ENCODE measurements at regions not wholly inside any gene's neighbourhood (a gene's known extent, or its start where the extent isn't known, plus 50 kb on each side); places are given as distances from the start of the nearest gene placed in this dataset.

- H3K4me1 Mint-ChIP-seq (ENCODE audit: low read depth): no peaks in the 10 kb centered on the region
- DNase-seq: no peak
- H3K36me3 Mint-ChIP-seq (ENCODE audit: low read depth): no peaks in the 10 kb centered on the region
- CTCF ChIA-PET: no interaction called here
- intact Hi-C loops (cut with micrococcal nuclease): no loop called here
- no peak overlapping the region for H3K4me3 Mint-ChIP-seq
- H3K27me3 Mint-ChIP-seq: peaks cover 8% of the 10 kb centered on the region
- no peak for TF ChIP-seq CTCF (IDR thresholded peaks at IDR 0.05)
- POLR2A ChIA-PET: no interaction called here
- H3K27ac Mint-ChIP-seq: no peak overlapping the region
- no peak for ATAC-seq
- H3K9me3 Mint-ChIP-seq: no peaks in the 10 kb centered on the region
Observed at GRCh38 chr6:6775074-6775473, 186.6 kb downstream of the LY86 start.

GRCh38 chr6:6780231-6780630, 191.7 kb downstream of the LY86 start:
- intact Hi-C loops (cut with micrococcal nuclease): no loop called here
- TF ChIP-seq CTCF (IDR thresholded peaks at IDR 0.05): no peak
- CTCF ChIA-PET: no interaction called here
- Mint-ChIP-seq H3K36me3 (ENCODE audit: low read depth) (no peaks in the 10 kb centered on the region), H3K4me3 (no peak overlapping the region), H3K4me1 (ENCODE audit: low read depth) (no peaks in the 10 kb centered on the region), H3K27ac (no peak overlapping the region), H3K9me3 (no peaks in the 10 kb centered on the region), H3K27me3 (peaks cover 8% of the 10 kb centered on the region)
- ATAC-seq (no peak), DNase-seq (no peak)
- POLR2A ChIA-PET: no interaction called here

- POLR2A ChIA-PET: no interaction called here
- no peak for ATAC-seq
- no peak for DNase-seq
- Mint-ChIP-seq H3K4me1 (ENCODE audit: low read depth) (no peaks in the 10 kb centered on the region), H3K36me3 (ENCODE audit: low read depth) (no peaks in the 10 kb centered on the region), H3K27me3 (peaks cover 8% of the 10 kb centered on the region), H3K4me3 (no peak overlapping the region), H3K27ac (no peak overlapping the region), H3K9me3 (no peaks in the 10 kb centered on the region)
- CTCF ChIA-PET: no interaction called here
- no peak for TF ChIP-seq CTCF (IDR thresholded peaks at IDR 0.05)
- intact Hi-C loops (cut with micrococcal nuclease): no loop called here
Observed at GRCh38 chr6:6781172-6781872, 192.8 kb downstream of the LY86 start.

GRCh38 chr6:6781873-6782227, 193.3 kb downstream of the LY86 start:
- no peak overlapping the region for H3K27ac Mint-ChIP-seq
- no peak overlapping the region for H3K4me3 Mint-ChIP-seq
- ATAC-seq (no peak), DNase-seq (no peak)
- intact Hi-C loops (cut with micrococcal nuclease): no loop called here
- no peak for TF ChIP-seq CTCF (IDR thresholded peaks at IDR 0.05)
- no peaks in the 10 kb centered on the region for H3K9me3 Mint-ChIP-seq
- no peaks in the 10 kb centered on the region for H3K4me1 Mint-ChIP-seq (ENCODE audit: low read depth)
- POLR2A ChIA-PET: no interaction called here
- H3K36me3 Mint-ChIP-seq (ENCODE audit: low read depth): no peaks in the 10 kb centered on the region
- CTCF ChIA-PET: no interaction called here
- H3K27me3 Mint-ChIP-seq: peaks cover 4% of the 10 kb centered on the region

GRCh38 chr6:6783721-6784120, 195.2 kb downstream of the LY86 start:
- H3K4me3 Mint-ChIP-seq: no peak overlapping the region
- H3K9me3 Mint-ChIP-seq: no peaks in the 10 kb centered on the region
- no peaks in the 10 kb centered on the region for H3K4me1 Mint-ChIP-seq (ENCODE audit: low read depth)
- no peaks in the 10 kb centered on the region for H3K36me3 Mint-ChIP-seq (ENCODE audit: low read depth)
- ATAC-seq (no peak), DNase-seq (no peak)
- intact Hi-C loops (cut with micrococcal nuclease): no loop called here
- H3K27ac Mint-ChIP-seq: no peak overlapping the region
- no peak for TF ChIP-seq CTCF (IDR thresholded peaks at IDR 0.05)
- CTCF ChIA-PET: interaction anchor here (1.0 kb wide), 2 partner anchors 14 to 25 kb away, joined by 3 to 4 read pairs; no protein-coding TSS in a partner anchor
- POLR2A ChIA-PET: interaction anchor here (0.7 to 1.7 kb wide), 2 partner anchors 11 to 381 kb away, joined by 3 to 4 read pairs; no protein-coding TSS in a partner anchor
- peaks cover 3% of the 10 kb centered on the region for H3K27me3 Mint-ChIP-seq

All from activated CD8-positive, alpha-beta T cell treated with anti-CD3 and anti-CD28 coated beads for 36 hours (primary cell).